ENCODE measurements at regions not wholly inside any gene's neighbourhood (a gene's known extent, or its start where the extent isn't known, plus 50 kb on each side); places are given as distances from the start of the nearest gene placed in this dataset.

GRCh38 chr5:74141053-74141452 lies 499.5 kb downstream of the ENC1 start:
- TF ChIP-seq EZH2 (optimal IDR thresholded peaks at IDR 0.05; ENCODE audit: low read depth, low read length), result no peak
- TF ChIP-seq CTCF (IDR thresholded peaks at IDR 0.05; ENCODE audit: low read length), result no peak
